ENCODE measurements at regions not wholly inside any gene's neighbourhood (a gene's known extent, or its start where the extent isn't known, plus 50 kb on each side); places are given as distances from the start of the nearest gene placed in this dataset.

GRCh38 chr7:130929896-130930659, 196.1 kb upstream of the KLF14 start:
- DNase-seq (ENCODE audit: extremely low spot score), result no peak
- CTCF ChIA-PET, result interaction anchor here (1.0 to 8.1 kb wide), 8 partner anchors 9 to 110 kb away, joined by 3 to 26 read pairs (median 6); no protein-coding TSS in a partner anchor
- TF ChIP-seq, protein P1, sequence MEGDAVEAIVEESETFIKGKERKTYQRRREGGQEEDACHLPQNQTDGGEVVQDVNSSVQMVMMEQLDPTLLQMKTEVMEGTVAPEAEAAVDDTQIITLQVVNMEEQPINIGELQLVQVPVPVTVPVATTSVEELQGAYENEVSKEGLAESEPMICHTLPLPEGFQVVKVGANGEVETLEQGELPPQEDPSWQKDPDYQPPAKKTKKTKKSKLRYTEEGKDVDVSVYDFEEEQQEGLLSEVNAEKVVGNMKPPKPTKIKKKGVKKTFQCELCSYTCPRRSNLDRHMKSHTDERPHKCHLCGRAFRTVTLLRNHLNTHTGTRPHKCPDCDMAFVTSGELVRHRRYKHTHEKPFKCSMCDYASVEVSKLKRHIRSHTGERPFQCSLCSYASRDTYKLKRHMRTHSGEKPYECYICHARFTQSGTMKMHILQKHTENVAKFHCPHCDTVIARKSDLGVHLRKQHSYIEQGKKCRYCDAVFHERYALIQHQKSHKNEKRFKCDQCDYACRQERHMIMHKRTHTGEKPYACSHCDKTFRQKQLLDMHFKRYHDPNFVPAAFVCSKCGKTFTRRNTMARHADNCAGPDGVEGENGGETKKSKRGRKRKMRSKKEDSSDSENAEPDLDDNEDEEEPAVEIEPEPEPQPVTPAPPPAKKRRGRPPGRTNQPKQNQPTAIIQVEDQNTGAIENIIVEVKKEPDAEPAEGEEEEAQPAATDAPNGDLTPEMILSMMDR (IDR thresholded peaks at IDR 0.05; ENCODE audit: control extremely low read depth, extremely low read depth, low read depth, missing control alignments), result no peak
- POLR2A ChIA-PET, result interaction anchor here (0.6 to 1.8 kb wide), 5 partner anchors 13 to 109 kb away, joined by 3 to 5 read pairs (median 4); no protein-coding TSS in a partner anchor

DNA sequence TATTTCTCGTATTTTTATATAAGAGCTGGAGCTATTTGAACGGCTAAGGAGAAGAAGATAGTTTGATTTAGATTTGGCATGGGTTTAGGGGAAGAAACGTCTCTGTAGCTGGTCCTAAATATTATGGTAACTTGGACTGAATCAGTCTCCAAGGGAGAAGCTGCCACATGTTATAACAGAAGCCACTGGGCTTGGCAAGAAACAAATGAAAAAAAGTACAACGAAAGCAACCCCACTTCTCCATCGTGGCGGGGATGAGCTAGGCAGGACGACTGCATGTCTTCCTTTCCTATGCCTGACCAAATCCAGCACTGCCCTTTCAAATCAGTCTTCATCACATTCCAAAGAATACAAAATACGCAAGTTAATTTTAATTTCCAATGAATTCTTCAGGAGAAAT, 196.7 kb upstream of the KLF14 start:
- CTCF ChIA-PET, result interaction anchor here (1.1 to 8.1 kb wide), 7 partner anchors 9 to 110 kb away, joined by 3 to 26 read pairs (median 7); no protein-coding TSS in a partner anchor
- POLR2A ChIA-PET, result interaction anchor here (0.7 to 1.8 kb wide), 4 partner anchors 9 to 108 kb away, joined by 3 to 5 read pairs (median 4); no protein-coding TSS in a partner anchor
- TF ChIP-seq, protein P1 (IDR thresholded peaks at IDR 0.05; ENCODE audit: control extremely low read depth, extremely low read depth, low read depth, missing control alignments), result no peak
- DNase-seq (ENCODE audit: extremely low spot score), result no peak

DNA sequence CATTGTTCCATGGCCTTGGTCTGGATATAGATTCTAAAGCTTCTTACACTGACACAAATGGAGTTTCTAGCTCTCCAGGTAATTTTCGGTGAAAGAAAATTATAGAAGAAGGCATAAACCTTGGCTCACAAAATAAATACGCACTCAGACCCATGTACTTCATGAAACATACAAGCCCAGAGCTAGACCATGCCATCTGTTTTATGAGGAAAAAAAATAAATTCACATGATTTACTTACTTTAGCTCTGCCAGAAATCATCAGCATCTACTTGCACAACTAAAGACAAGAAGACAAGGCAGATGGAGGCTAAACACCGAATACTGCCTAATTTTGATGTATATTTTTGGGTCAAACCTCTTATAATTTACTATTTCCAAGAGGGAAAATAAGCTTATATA, 197.4 kb upstream of the KLF14 start:
- POLR2A ChIA-PET, result interaction anchor here (1.1 to 1.8 kb wide), 2 partner anchors 10 to 18 kb away, joined by 3 to 5 read pairs; no protein-coding TSS in a partner anchor

DNA sequence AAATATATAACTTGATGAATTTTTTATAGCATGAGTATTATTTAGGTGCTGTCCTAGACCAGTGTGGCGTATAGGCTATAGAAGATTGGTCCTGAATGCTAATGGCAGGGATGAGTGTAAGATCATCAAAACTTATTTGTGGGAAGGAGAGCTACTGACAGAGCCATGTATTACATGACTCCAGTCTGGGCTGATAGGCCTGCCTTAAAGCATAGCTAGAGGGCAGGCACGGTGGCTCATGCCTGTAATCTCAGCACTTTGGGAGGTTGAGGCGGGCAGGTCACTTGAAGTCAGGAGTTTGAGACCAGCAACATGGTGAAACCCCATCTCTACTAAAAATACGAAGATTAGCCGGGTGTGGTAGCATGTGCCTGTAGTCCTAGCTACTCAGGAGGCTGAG, 198.1 kb upstream of the KLF14 start:
- CTCF ChIA-PET, result interaction anchor here (1.1 to 8.1 kb wide), 6 partner anchors 9 to 36 kb away, joined by 3 to 26 read pairs (median 5); no protein-coding TSS in a partner anchor
- DNase-seq (ENCODE audit: extremely low spot score), result no peak
- POLR2A ChIA-PET, result interaction anchor here (1.8 kb wide), 1 partner anchor 19 kb away, joined by 5 read pairs; no protein-coding TSS in a partner anchor
- TF ChIP-seq, protein P1 (IDR thresholded peaks at IDR 0.05; ENCODE audit: control extremely low read depth, extremely low read depth, low read depth, missing control alignments), result no peak

More for the DNA sequence above, 197.4 kb upstream of the KLF14 start:
- CTCF ChIA-PET, result interaction anchor here (1.1 to 8.1 kb wide), 7 partner anchors 10 to 36 kb away, joined by 3 to 26 read pairs (median 5); no protein-coding TSS in a partner anchor
- DNase-seq (ENCODE audit: extremely low spot score), result no peak
- TF ChIP-seq, protein P1 (IDR thresholded peaks at IDR 0.05; ENCODE audit: control extremely low read depth, extremely low read depth, low read depth, missing control alignments), result no peak

- ChIA-PET POLR2A (no interaction called here), CTCF (interaction anchor here (1.0 to 8.1 kb wide), 5 partner anchors 8 to 37 kb away, joined by 3 to 26 read pairs (median 4); no protein-coding TSS in a partner anchor)
- TF ChIP-seq, protein P1 (IDR thresholded peaks at IDR 0.05; ENCODE audit: control extremely low read depth, extremely low read depth, low read depth, missing control alignments), result no peak
- no peak for DNase-seq (ENCODE audit: extremely low spot score)
Observed at GRCh38 chr7:130932667-130933432, 198.8 kb upstream of the KLF14 start.

DNA sequence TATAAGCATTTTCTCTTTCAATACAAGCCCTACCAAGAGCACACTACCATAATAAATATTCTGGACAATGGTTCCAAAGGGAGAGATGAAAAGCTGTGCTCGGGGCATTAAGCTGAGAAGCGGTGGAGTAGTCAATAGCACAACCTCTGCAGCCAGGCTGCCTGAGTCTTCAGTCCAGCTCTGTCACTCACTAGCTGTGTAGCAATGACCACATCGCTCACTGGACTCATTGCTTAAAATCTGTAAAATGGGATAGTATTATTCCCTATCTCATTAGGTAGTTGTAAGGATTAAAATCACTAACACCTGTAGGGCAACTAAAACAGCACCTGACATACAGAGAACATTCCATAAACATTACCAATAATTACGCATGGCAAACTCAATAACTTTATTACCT, 199.9 kb upstream of the KLF14 start:
- ChIA-PET CTCF (interaction anchor here (1.1 to 8.1 kb wide), 4 partner anchors 12 to 48 kb away, joined by 3 to 26 read pairs (median 4); no protein-coding TSS in a partner anchor), POLR2A (interaction anchor here (0.6 kb wide), 1 partner anchor 664 kb away, joined by 4 read pairs; no protein-coding TSS in a partner anchor)
- no peak for DNase-seq (ENCODE audit: extremely low spot score)
- TF ChIP-seq, protein P1 (IDR thresholded peaks at IDR 0.05; ENCODE audit: control extremely low read depth, extremely low read depth, low read depth, missing control alignments), result no peak
